T-helper 22 cell (primary cell): ENCODE measurements at regions not wholly inside any gene's neighbourhood (a gene's known extent, or its start where the extent isn't known, plus 50 kb on each side); places are given as distances from the start of the nearest gene placed in this dataset.
"Not testable (repeated sequence)": the region's sequence is repeated elsewhere in the genome, so short reads cannot be mapped to it uniquely, and the experiment has no call there.

Experiments used
- DNase-seq: peaks from one replicate; pipeline ENCODE4 v3.0.0-alpha.2; 2020; ENCODE audit warnings: low read depth

- DNase-seq = no peak
Observed at GRCh38 chr12:128077917-128078298, 189.1 kb upstream of the TMEM132C start.

- DNase-seq = no peak
Observed at GRCh38 chr12:128078301-128078971, 188.5 kb upstream of the TMEM132C start.

GRCh38 chr12:128079446-128079845, 187.5 kb upstream of the TMEM132C start:
- no peak for DNase-seq

- no peak for DNase-seq
Observed at GRCh38 chr12:128083132-128083729, 183.7 kb upstream of the TMEM132C start.

- DNase-seq = no peak
Observed at GRCh38 chr12:128088926-128089325, 178.0 kb upstream of the TMEM132C start.

- DNase-seq = no peak
Observed at GRCh38 chr12:128089961-128090360, 177.0 kb upstream of the TMEM132C start.

GRCh38 chr12:128091101-128091720, 175.8 kb upstream of the TMEM132C start:
- no peak for DNase-seq

- no peak for DNase-seq
Observed at GRCh38 chr12:128091951-128092382, 175.0 kb upstream of the TMEM132C start.

GRCh38 chr12:128098730-128099129, 168.2 kb upstream of the TMEM132C start:
- no peak for DNase-seq

GRCh38 chr12:128103152-128103551, 163.8 kb upstream of the TMEM132C start:
- no peak for DNase-seq

GRCh38 chr12:128109236-128109635, 157.7 kb upstream of the TMEM132C start:
- no peak for DNase-seq

- no peak for DNase-seq
Observed at GRCh38 chr12:128109636-128110035, 157.3 kb upstream of the TMEM132C start.

- no peak for DNase-seq
Observed at GRCh38 chr12:128111333-128111732, 155.6 kb upstream of the TMEM132C start.

- DNase-seq = no peak
Observed at GRCh38 chr12:128111951-128112350, 155.0 kb upstream of the TMEM132C start.

GRCh38 chr12:128113250-128113649, 153.7 kb upstream of the TMEM132C start:
- DNase-seq = not testable (repeated sequence)

- no peak for DNase-seq
Observed at GRCh38 chr12:128114485-128114884, 152.5 kb upstream of the TMEM132C start.

GRCh38 chr12:128116537-128116936, 150.4 kb upstream of the TMEM132C start:
- no peak for DNase-seq

GRCh38 chr12:128120035-128120434, 146.9 kb upstream of the TMEM132C start:
- no peak for DNase-seq

- DNase-seq = no peak
Observed at GRCh38 chr12:128121424-128121823, 145.5 kb upstream of the TMEM132C start.

- no peak for DNase-seq
Observed at GRCh38 chr12:128123096-128123495, 143.9 kb upstream of the TMEM132C start.

- no peak for DNase-seq
Observed at GRCh38 chr12:128131955-128132354, 135.0 kb upstream of the TMEM132C start.

GRCh38 chr12:128133321-128134073, 133.5 kb upstream of the TMEM132C start:
- DNase-seq = no peak

GRCh38 chr12:128137140-128137539, 129.8 kb upstream of the TMEM132C start:
- DNase-seq = no peak
